ENCODE measurements at regions not wholly inside any gene's neighbourhood (a gene's known extent, or its start where the extent isn't known, plus 50 kb on each side); places are given as distances from the start of the nearest gene placed in this dataset.

GRCh38 chr18:40739029-40739428 is 1216.0 kb upstream of the PIK3C3 start:
- Histone ChIP-seq H3K9me3 (ENCODE audit: control insufficient read depth, insufficient read depth, low read length) (no peaks in the 10 kb centered on the region), H3K27me3 (ENCODE audit: control insufficient read depth, insufficient read depth, low read length) (no peaks in the 10 kb centered on the region), H3K4me1 (ENCODE audit: control insufficient read depth, insufficient read depth, low read length) (no peaks in the 10 kb centered on the region), H3K27ac (ENCODE audit: low read length) (no peak overlapping the region), H3K4me3 (ENCODE audit: low read length) (no peak overlapping the region), H3K36me3 (ENCODE audit: control insufficient read depth, insufficient read depth, low read length) (no peaks in the 10 kb centered on the region)
- WGBS (ENCODE audit: insufficient coverage, insufficient read length): no CpG with 5 or more reads among the region's 1 CpG
- no peak for DNase-seq (ENCODE audit: low read depth, low spot score)

GRCh38 chr18:40738321-40738880 is 1216.6 kb upstream of the PIK3C3 start:
- no peaks in the 10 kb centered on the region for H3K9me3 ChIP-seq (ENCODE audit: control insufficient read depth, insufficient read depth, low read length)
- H3K27me3 ChIP-seq (ENCODE audit: control insufficient read depth, insufficient read depth, low read length): no peaks in the 10 kb centered on the region
- H3K4me3 ChIP-seq (ENCODE audit: low read length): no peak overlapping the region
- DNase-seq (ENCODE audit: low read depth, low spot score): no peak
- no peak overlapping the region for H3K27ac ChIP-seq (ENCODE audit: low read length)
- no CpG with 5 or more reads among the region's 4 CpGs for WGBS (ENCODE audit: insufficient coverage, insufficient read length)
- no peaks in the 10 kb centered on the region for H3K36me3 ChIP-seq (ENCODE audit: control insufficient read depth, insufficient read depth, low read length)
- H3K4me1 ChIP-seq (ENCODE audit: control insufficient read depth, insufficient read depth, low read length): no peaks in the 10 kb centered on the region

DNA sequence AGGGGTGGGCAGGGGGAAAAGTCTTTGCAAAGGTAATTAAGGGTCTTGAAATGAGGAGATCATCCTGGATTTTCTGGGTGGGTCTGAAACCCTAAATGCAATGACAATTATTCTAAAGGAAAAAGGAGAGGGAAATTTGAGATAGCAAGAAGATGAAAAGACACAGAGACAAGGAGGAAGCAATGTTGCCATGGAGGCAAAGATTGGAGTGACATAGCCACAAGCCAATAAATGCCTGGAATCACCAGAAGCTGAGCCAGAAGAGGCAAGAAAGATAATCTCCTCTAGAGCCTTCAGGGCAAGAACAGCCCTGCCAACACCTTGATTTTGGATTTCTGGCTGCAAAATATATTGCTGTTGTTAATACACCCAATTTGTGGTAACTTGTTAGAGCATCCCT is 1246.3 kb upstream of the PIK3C3 start:
- H3K4me1 ChIP-seq (ENCODE audit: control insufficient read depth, insufficient read depth, low read length): no peaks in the 10 kb centered on the region
- H3K27ac ChIP-seq (ENCODE audit: low read length): no peak overlapping the region
- no peaks in the 10 kb centered on the region for H3K9me3 ChIP-seq (ENCODE audit: control insufficient read depth, insufficient read depth, low read length)
- H3K36me3 ChIP-seq (ENCODE audit: control insufficient read depth, insufficient read depth, low read length): no peaks in the 10 kb centered on the region
- H3K27me3 ChIP-seq (ENCODE audit: control insufficient read depth, insufficient read depth, low read length): no peaks in the 10 kb centered on the region
- H3K4me3 ChIP-seq (ENCODE audit: low read length): no peak overlapping the region
- no peak for DNase-seq (ENCODE audit: low read depth, low spot score)

DNA sequence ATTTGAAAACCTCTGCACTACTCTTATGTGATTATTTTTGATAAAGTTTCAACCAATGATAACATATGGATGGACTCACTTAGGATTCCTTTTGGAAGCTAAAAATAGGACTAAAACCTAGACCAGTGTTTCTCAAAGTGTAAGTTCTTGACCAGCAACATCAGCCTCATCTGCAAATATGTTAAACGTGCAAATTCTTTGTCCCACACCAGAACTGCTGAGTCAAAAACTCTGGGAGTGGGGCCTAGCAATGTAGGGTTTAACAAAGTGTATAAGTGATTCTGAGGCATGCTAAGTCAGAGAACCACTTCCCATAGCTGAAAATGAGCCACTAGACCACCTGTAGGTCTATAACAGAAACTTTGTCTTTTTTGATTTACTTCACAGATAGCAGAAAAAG is 1247.2 kb upstream of the PIK3C3 start:
- H3K4me1 ChIP-seq (ENCODE audit: control insufficient read depth, insufficient read depth, low read length): no peaks in the 10 kb centered on the region
- no peak overlapping the region for H3K27ac ChIP-seq (ENCODE audit: low read length)
- H3K27me3 ChIP-seq (ENCODE audit: control insufficient read depth, insufficient read depth, low read length): no peaks in the 10 kb centered on the region
- no peak overlapping the region for H3K4me3 ChIP-seq (ENCODE audit: low read length)
- no peaks in the 10 kb centered on the region for H3K36me3 ChIP-seq (ENCODE audit: control insufficient read depth, insufficient read depth, low read length)
- DNase-seq (ENCODE audit: low read depth, low spot score): no peak
- H3K9me3 ChIP-seq (ENCODE audit: control insufficient read depth, insufficient read depth, low read length): no peaks in the 10 kb centered on the region
- WGBS (ENCODE audit: insufficient coverage, insufficient read length): no CpG with 5 or more reads among the region's 1 CpG

- H3K4me1 ChIP-seq (ENCODE audit: control insufficient read depth, insufficient read depth, low read length): no peaks in the 10 kb centered on the region
- no peak overlapping the region for H3K27ac ChIP-seq (ENCODE audit: low read length)
- no peaks in the 10 kb centered on the region for H3K27me3 ChIP-seq (ENCODE audit: control insufficient read depth, insufficient read depth, low read length)
- H3K9me3 ChIP-seq (ENCODE audit: control insufficient read depth, insufficient read depth, low read length): no peaks in the 10 kb centered on the region
- H3K36me3 ChIP-seq (ENCODE audit: control insufficient read depth, insufficient read depth, low read length): no peaks in the 10 kb centered on the region
- DNase-seq (ENCODE audit: low read depth, low spot score): no peak
- H3K4me3 ChIP-seq (ENCODE audit: low read length): no peak overlapping the region
Measured at GRCh38 chr18:40698129-40698528, 1256.9 kb upstream of the PIK3C3 start.

DNA sequence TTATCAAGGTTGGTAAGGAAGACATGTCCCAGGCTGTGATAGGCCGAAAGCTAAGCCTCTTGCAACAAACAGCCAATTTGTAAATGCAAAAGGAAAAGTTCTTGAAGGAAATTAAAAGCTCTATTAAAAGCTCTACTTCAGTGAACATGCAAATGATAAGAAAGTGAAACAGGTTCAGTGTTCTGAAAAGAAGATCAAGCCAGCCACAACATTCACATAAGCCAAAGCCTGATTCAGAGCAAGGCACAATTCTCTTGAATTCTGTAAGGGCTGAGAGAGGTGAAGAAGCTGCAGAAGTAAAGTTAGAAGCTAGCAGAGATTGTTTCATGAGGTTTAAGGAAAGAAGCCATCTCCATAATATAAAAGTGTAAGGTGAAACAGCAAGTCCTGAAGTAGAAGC is 1259.5 kb upstream of the PIK3C3 start:
- WGBS (ENCODE audit: insufficient coverage, insufficient read length): no CpG with 5 or more reads among the region's 1 CpG
- no peak for DNase-seq (ENCODE audit: low read depth, low spot score)

GRCh38 chr18:40692871-40693270 is 1262.2 kb upstream of the PIK3C3 start:
- DNase-seq (ENCODE audit: low read depth, low spot score): no peak
- WGBS (ENCODE audit: insufficient coverage, insufficient read length): no CpG with 5 or more reads among the region's 3 CpGs
- H3K36me3 ChIP-seq (ENCODE audit: control insufficient read depth, insufficient read depth, low read length): no peaks in the 10 kb centered on the region
- no peaks in the 10 kb centered on the region for H3K4me1 ChIP-seq (ENCODE audit: control insufficient read depth, insufficient read depth, low read length)
- no peaks in the 10 kb centered on the region for H3K9me3 ChIP-seq (ENCODE audit: control insufficient read depth, insufficient read depth, low read length)
- no peak overlapping the region for H3K27ac ChIP-seq (ENCODE audit: low read length)
- H3K27me3 ChIP-seq (ENCODE audit: control insufficient read depth, insufficient read depth, low read length): no peaks in the 10 kb centered on the region
- no peak overlapping the region for H3K4me3 ChIP-seq (ENCODE audit: low read length)

More for the DNA sequence above, 1259.5 kb upstream of the PIK3C3 start:
- H3K4me1 ChIP-seq (ENCODE audit: control insufficient read depth, insufficient read depth, low read length): no peaks in the 10 kb centered on the region
- H3K36me3 ChIP-seq (ENCODE audit: control insufficient read depth, insufficient read depth, low read length): no peaks in the 10 kb centered on the region
- H3K27me3 ChIP-seq (ENCODE audit: control insufficient read depth, insufficient read depth, low read length): no peaks in the 10 kb centered on the region
- no peak overlapping the region for H3K27ac ChIP-seq (ENCODE audit: low read length)
- H3K9me3 ChIP-seq (ENCODE audit: control insufficient read depth, insufficient read depth, low read length): no peaks in the 10 kb centered on the region
- no peak overlapping the region for H3K4me3 ChIP-seq (ENCODE audit: low read length)

DNA sequence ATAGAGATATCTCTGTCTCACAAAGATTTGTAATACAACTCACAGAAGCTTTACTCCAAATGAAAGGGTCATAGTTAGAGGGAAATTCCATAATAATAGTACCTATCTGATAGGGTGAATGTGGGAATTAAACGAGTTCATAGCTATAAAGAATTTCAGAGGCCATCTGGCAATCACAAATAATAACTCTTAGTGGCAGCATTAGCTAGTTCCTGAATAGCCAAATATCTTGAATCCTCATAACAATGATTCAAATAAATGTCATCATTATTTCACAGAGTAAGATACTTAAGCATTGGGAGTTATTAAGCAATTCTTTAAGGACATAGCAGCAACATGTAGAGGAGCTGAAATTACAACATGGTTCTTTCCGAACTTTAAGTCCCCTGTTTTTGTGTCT is 1265.0 kb upstream of the PIK3C3 start:
- Histone ChIP-seq H3K27me3 (ENCODE audit: control insufficient read depth, insufficient read depth, low read length) (no peaks in the 10 kb centered on the region), H3K4me1 (ENCODE audit: control insufficient read depth, insufficient read depth, low read length) (no peaks in the 10 kb centered on the region), H3K9me3 (ENCODE audit: control insufficient read depth, insufficient read depth, low read length) (no peaks in the 10 kb centered on the region), H3K36me3 (ENCODE audit: control insufficient read depth, insufficient read depth, low read length) (no peaks in the 10 kb centered on the region), H3K27ac (ENCODE audit: low read length) (no peak overlapping the region), H3K4me3 (ENCODE audit: low read length) (no peak overlapping the region)
- WGBS (ENCODE audit: insufficient coverage, insufficient read length): no CpG with 5 or more reads among the region's 2 CpGs
- DNase-seq (ENCODE audit: low read depth, low spot score): no peak

GRCh38 chr18:40687399-40687798 is 1267.6 kb upstream of the PIK3C3 start:
- Histone ChIP-seq H3K4me3 (ENCODE audit: low read length) (no peak overlapping the region), H3K27ac (ENCODE audit: low read length) (no peak overlapping the region), H3K27me3 (ENCODE audit: control insufficient read depth, insufficient read depth, low read length) (no peaks in the 10 kb centered on the region), H3K4me1 (ENCODE audit: control insufficient read depth, insufficient read depth, low read length) (no peaks in the 10 kb centered on the region), H3K36me3 (ENCODE audit: control insufficient read depth, insufficient read depth, low read length) (no peaks in the 10 kb centered on the region), H3K9me3 (ENCODE audit: control insufficient read depth, insufficient read depth, low read length) (no peaks in the 10 kb centered on the region)
- 100% methylated on average over 1 of the region's 2 CpGs for WGBS (ENCODE audit: insufficient coverage, insufficient read length)
- DNase-seq (ENCODE audit: low read depth, low spot score): no peak

GRCh38 chr18:40686836-40687235 is 1268.2 kb upstream of the PIK3C3 start:
- WGBS (ENCODE audit: insufficient coverage, insufficient read length): 100% methylated on average over 1 of the region's 3 CpGs
- no peaks in the 10 kb centered on the region for H3K4me1 ChIP-seq (ENCODE audit: control insufficient read depth, insufficient read depth, low read length)
- no peak for DNase-seq (ENCODE audit: low read depth, low spot score)

DNA sequence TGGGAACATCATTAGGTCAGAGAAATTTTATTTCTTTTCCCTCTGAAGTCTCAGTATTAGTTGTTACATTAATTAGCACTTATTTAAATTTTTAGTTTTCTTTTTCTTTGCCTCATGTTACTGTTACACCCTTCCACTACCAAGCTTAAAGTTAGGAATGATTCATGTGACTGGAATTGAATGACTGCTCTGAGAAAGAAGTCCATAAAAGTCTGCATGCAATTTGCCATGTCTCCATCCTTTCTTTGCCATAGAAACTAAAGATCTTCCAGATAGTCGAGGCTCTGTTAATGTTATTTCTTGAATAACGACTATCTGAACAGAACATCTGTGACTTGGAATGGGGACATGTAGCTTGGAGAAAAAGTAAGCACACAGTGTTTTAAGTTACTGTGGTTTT is 1269.8 kb upstream of the PIK3C3 start:
- Histone ChIP-seq H3K4me3 (ENCODE audit: low read length) (no peak overlapping the region), H3K27ac (ENCODE audit: low read length) (no peak overlapping the region), H3K9me3 (ENCODE audit: control insufficient read depth, insufficient read depth, low read length) (no peaks in the 10 kb centered on the region), H3K27me3 (ENCODE audit: control insufficient read depth, insufficient read depth, low read length) (no peaks in the 10 kb centered on the region), H3K4me1 (ENCODE audit: control insufficient read depth, insufficient read depth, low read length) (no peaks in the 10 kb centered on the region), H3K36me3 (ENCODE audit: control insufficient read depth, insufficient read depth, low read length) (no peaks in the 10 kb centered on the region)
- DNase-seq (ENCODE audit: low read depth, low spot score): no peak
- no CpG with 5 or more reads among the region's 2 CpGs for WGBS (ENCODE audit: insufficient coverage, insufficient read length)

More at GRCh38 chr18:40686836-40687235, 1268.2 kb upstream of the PIK3C3 start:
- H3K36me3 ChIP-seq (ENCODE audit: control insufficient read depth, insufficient read depth, low read length): no peaks in the 10 kb centered on the region
- no peak overlapping the region for H3K4me3 ChIP-seq (ENCODE audit: low read length)
- no peaks in the 10 kb centered on the region for H3K27me3 ChIP-seq (ENCODE audit: control insufficient read depth, insufficient read depth, low read length)
- H3K9me3 ChIP-seq (ENCODE audit: control insufficient read depth, insufficient read depth, low read length): no peaks in the 10 kb centered on the region
- no peak overlapping the region for H3K27ac ChIP-seq (ENCODE audit: low read length)
